Gastrocnemius medialis (tissue), 4 donors: ENCODE measurements at regions not wholly inside any gene's neighbourhood (a gene's known extent, or its start where the extent isn't known, plus 50 kb on each side); places are given as distances from the start of the nearest gene placed in this dataset.

ENCODE experiments used
- ATAC-seq, 2 donors: fragments of 150-250 bp; one replicate each; pipeline ENCODE4 v1.9.1; 2016
- DNase-seq, 2 donors: peaks; one replicate each; pipeline ENCODE4 v3.0.0-alpha.2; 2019
- H3K27ac ChIP-seq, 4 donors: fragments of 200-600 bp; sonication (generic); 1 replicate in 1 of 4; 2 replicates in 3 of 4; pipeline ENCODE4 v1.5.1; 2016 to 2018; ENCODE audit warnings: mild to moderate bottlenecking in 2 of 4, moderate library complexity in 1 of 4
- H3K27me3 ChIP-seq, 3 donors: fragments of 200-600 bp; sonication (generic) in 2 of 3; 1 replicate in 1 of 3; 2 replicates in 2 of 3; pipeline versions ENCODE4 v1.5.1 to v1.6.0; 2016 to 2019; ENCODE audit warnings: mild to moderate bottlenecking in 1 of 3, moderate library complexity in 1 of 3
- H3K36me3 ChIP-seq, 2 donors: fragments of 200-600 bp; sonication (generic) in 1 of 2; one replicate each; pipeline ENCODE4 v1.5.1; 2017 to 2018
- H3K4me1 ChIP-seq, 2 donors: fragments of 200-600 bp; sonication (generic) in 1 of 2; one replicate each; pipeline ENCODE4 v1.5.1; 2016 to 2017; ENCODE audit warnings: mild to moderate bottlenecking in 2 of 2
- H3K4me3 ChIP-seq, 4 donors: fragments of 200-600 bp; sonication (generic) in 3 of 4; 1 replicate in 1 of 4; 2 replicates in 3 of 4; pipeline ENCODE4 v1.5.1; 2016 to 2019; ENCODE audit warnings: mild to moderate bottlenecking in 2 of 4
- H3K9me3 ChIP-seq, 3 donors: fragments of 200-600 bp; sonication (generic) in 2 of 3; 1 replicate in 1 of 3; 2 replicates in 2 of 3; pipeline ENCODE4 v1.5.1; 2016 to 2019
- CTCF ChIP-seq, 5 experiments: fragments of 450-650 bp in 3 of 5; fragments of 200-600 bp in 2 of 5; sonication (generic) in 2 of 5; IDR thresholded peaks in 4 of 5; conservative IDR thresholded peaks in 1 of 5; 1 replicate in 4 of 5; 2 replicates in 1 of 5; pipeline ENCODE4 v1.5.1; 2016 to 2019; ENCODE audit warnings: antibody characterized with exemption in 5 of 5, mild to moderate bottlenecking in 3 of 5, moderate library complexity in 3 of 5
- POLR2A ChIP-seq, 2 donors: fragments of 450-650 bp; IDR thresholded peaks; one replicate each; pipeline ENCODE4 v1.6.1; 2017; ENCODE audit warnings: antibody characterized with exemption in 2 of 2, mild to moderate bottlenecking in 2 of 2, moderate library complexity in 2 of 2
- in situ Hi-C, 4 donors: fragments of 200-750 bp; cut with MboI; loops; one replicate each; pipeline versions ENCODE4 v1.15.0 to v1.8.0; 2017; ENCODE audit warnings: low sequenced_read_pairs in 4 of 4
- intact Hi-C: fragments of 100-400 bp; cut with DNase I; formaldehyde crosslinking; loops from one replicate; pipeline ENCODE4 v1.15.1; 2023; ENCODE audit warnings: low total_unique reads

GRCh38 chr5:51544031-51544785 is 161.0 kb downstream of the ISL1 start:
- in situ Hi-C loops: no loop called here
- Histone ChIP-seq H3K27ac (no peak overlapping the region), H3K36me3 (no peaks in the 10 kb centered on the region), H3K9me3 (no peaks in the 10 kb centered on the region), H3K4me3 (no peak overlapping the region), H3K27me3 (no peaks in the 10 kb centered on the region), H3K4me1 (no peaks in the 10 kb centered on the region)
- no peak for TF ChIP-seq POLR2A (IDR thresholded peaks at IDR 0.05)
- no peak for TF ChIP-seq CTCF (IDR thresholded peaks at IDR 0.05 in 4 of 5, conservative IDR thresholded peaks at IDR 0.05 in 1 of 5)
- intact Hi-C loops: no loop called here
- ATAC-seq (no peak), DNase-seq (no peak)

- DNase-seq (no peak), ATAC-seq (no peak)
- no peak overlapping the region for H3K4me3 ChIP-seq
- no peaks in the 10 kb centered on the region for H3K4me1 ChIP-seq
- no peak overlapping the region for H3K27ac ChIP-seq
- H3K27me3 ChIP-seq: no peaks in the 10 kb centered on the region
- intact Hi-C loops: no loop called here
- no peaks in the 10 kb centered on the region for H3K36me3 ChIP-seq
- no peaks in the 10 kb centered on the region for H3K9me3 ChIP-seq
- in situ Hi-C loops: no loop called here
- TF ChIP-seq CTCF (IDR thresholded peaks at IDR 0.05 in 4 of 5, conservative IDR thresholded peaks at IDR 0.05 in 1 of 5) (no peak), POLR2A (IDR thresholded peaks at IDR 0.05) (no peak)
Measured at GRCh38 chr5:51556833-51557232, 173.6 kb downstream of the ISL1 start.

GRCh38 chr5:51558682-51559081 is 175.4 kb downstream of the ISL1 start:
- Histone ChIP-seq H3K4me3 (no peak overlapping the region), H3K4me1 (no peaks in the 10 kb centered on the region), H3K27me3 (no peaks in the 10 kb centered on the region), H3K9me3 (no peaks in the 10 kb centered on the region), H3K36me3 (no peaks in the 10 kb centered on the region), H3K27ac (no peak overlapping the region)
- DNase-seq (no peak), ATAC-seq (no peak)
- TF ChIP-seq POLR2A (IDR thresholded peaks at IDR 0.05): no peak
- intact Hi-C loops: no loop called here
- in situ Hi-C loops: no loop called here

GRCh38 chr5:51559339-51559738 is 176.1 kb downstream of the ISL1 start:
- in situ Hi-C loops (no loop called here), intact Hi-C loops (no loop called here)
- Histone ChIP-seq H3K27ac (no peak overlapping the region), H3K4me3 (no peak overlapping the region), H3K9me3 (no peaks in the 10 kb centered on the region), H3K36me3 (no peaks in the 10 kb centered on the region), H3K4me1 (no peaks in the 10 kb centered on the region), H3K27me3 (no peaks in the 10 kb centered on the region)
- DNase-seq (no peak), ATAC-seq (no peak)
- TF ChIP-seq POLR2A (IDR thresholded peaks at IDR 0.05) (no peak), CTCF (IDR thresholded peaks at IDR 0.05 in 4 of 5, conservative IDR thresholded peaks at IDR 0.05 in 1 of 5) (no peak)

- no peak for TF ChIP-seq CTCF (IDR thresholded peaks at IDR 0.05 in 4 of 5, conservative IDR thresholded peaks at IDR 0.05 in 1 of 5)
- TF ChIP-seq POLR2A (IDR thresholded peaks at IDR 0.05): no peak
- H3K36me3 ChIP-seq: no peaks in the 10 kb centered on the region
- no peak for ATAC-seq
- DNase-seq: no peak
- H3K9me3 ChIP-seq: no peaks in the 10 kb centered on the region
- no peak overlapping the region for H3K27ac ChIP-seq
- intact Hi-C loops (no loop called here), in situ Hi-C loops (no loop called here)
- no peaks in the 10 kb centered on the region for H3K4me1 ChIP-seq
- no peaks in the 10 kb centered on the region for H3K27me3 ChIP-seq
- no peak overlapping the region for H3K4me3 ChIP-seq
Measured at GRCh38 chr5:51559921-51560658, 176.8 kb downstream of the ISL1 start.
